GM13977 (cell line): ENCODE measurements at regions not wholly inside any gene's neighbourhood (a gene's known extent, or its start where the extent isn't known, plus 50 kb on each side); places are given as distances from the start of the nearest gene placed in this dataset.

Experiments used
- DNase-seq: peaks from one replicate; pipeline ENCODE4 v3.0.0; 2012; ENCODE audit warnings: low spot score
- CTCF ChIP-seq: IDR thresholded peaks from 2 replicates; pipeline ENCODE4 v1.5.1; 2012; ENCODE audit warnings: mild to moderate bottlenecking, control low read depth; ENCODE audit not compliant: insufficient read depth; ENCODE audit errors: extremely low read depth, missing control alignments
- in situ Hi-C: fragments of 300-500 bp; cut with MboI; formaldehyde crosslinking; loops from one replicate; pipeline ENCODE4 v1.12.0; 2022; ENCODE audit warnings: low sequenced_read_pairs, low pct_unique_long_range_greater_than_20kb, mixed read lengths, inconsistent platforms; ENCODE audit not compliant: unreplicated experiment

GRCh38 chr6:22801831-22802230 is 232.5 kb downstream of the HDGFL1 start:
- in situ Hi-C loops = no loop called here
- no peak for DNase-seq
- no peak for TF ChIP-seq CTCF

GRCh38 chr6:22804620-22805261 is 235.4 kb downstream of the HDGFL1 start:
- no peak for TF ChIP-seq CTCF
- in situ Hi-C loops = no loop called here
- DNase-seq = no peak

GRCh38 chr6:22807261-22807660 is 237.9 kb downstream of the HDGFL1 start:
- in situ Hi-C loops = no loop called here

GRCh38 chr6:22807818-22808217 is 238.5 kb downstream of the HDGFL1 start:
- in situ Hi-C loops = no loop called here
- DNase-seq = no peak
- no peak for TF ChIP-seq CTCF

More at GRCh38 chr6:22807261-22807660, 237.9 kb downstream of the HDGFL1 start:
- no peak for TF ChIP-seq CTCF
- DNase-seq = no peak

- in situ Hi-C loops = no loop called here
- TF ChIP-seq CTCF = no peak
- DNase-seq = no peak
Measured at GRCh38 chr6:22808466-22808865, 239.1 kb downstream of the HDGFL1 start.

GRCh38 chr6:22809370-22809769 is 240.0 kb downstream of the HDGFL1 start:
- no peak for TF ChIP-seq CTCF
- no peak for DNase-seq
- in situ Hi-C loops = no loop called here
